Suppressor macrophage treated with lipopolysaccharide for 1 hour (primary cell): ENCODE measurements at regions not wholly inside any gene's neighbourhood (a gene's known extent, or its start where the extent isn't known, plus 50 kb on each side); places are given as distances from the start of the nearest gene placed in this dataset.
A peak's percentile ranks its signal among the peaks of the same experiment; 100 is the strongest.

Experiments
- DNase-seq, 3 donors: peaks; one replicate each; pipeline ENCODE4 v3.0.0-alpha.2; 2020 to 2022

GRCh38 chr9:81108821-81109220 is 580.5 kb downstream of the TLE1 start:
- no peak for DNase-seq

GRCh38 chr9:81108391-81108790 is 581.0 kb downstream of the TLE1 start:
- no peak for DNase-seq

- no peak for DNase-seq
Measured at GRCh38 chr9:81103597-81104471, 585.5 kb downstream of the TLE1 start.

GRCh38 chr9:81097131-81097847 is 592.1 kb downstream of the TLE1 start:
- DNase-seq = no peak

- no peak for DNase-seq
Measured at GRCh38 chr9:81096625-81097024, 592.7 kb downstream of the TLE1 start.

- DNase-seq = no peak
Measured at GRCh38 chr9:81092057-81092456, 597.3 kb downstream of the TLE1 start.

- DNase-seq = no peak
Measured at GRCh38 chr9:81088341-81088740, 601.0 kb downstream of the TLE1 start.

GRCh38 chr9:81086416-81086815 is 602.9 kb downstream of the TLE1 start:
- DNase-seq = no peak

GRCh38 chr9:81083854-81084512 is 605.4 kb downstream of the TLE1 start:
- DNase-seq = peak in 2 of 3 donors; percentile 18 to 33

GRCh38 chr9:81083067-81083466 is 606.3 kb downstream of the TLE1 start:
- DNase-seq = peak in 2 of 3 donors; percentile 15 to 35

GRCh38 chr9:81082221-81082620 is 607.1 kb downstream of the TLE1 start:
- no peak for DNase-seq

GRCh38 chr9:81080900-81081299 is 608.4 kb downstream of the TLE1 start:
- no peak for DNase-seq

GRCh38 chr9:81080185-81080584 is 609.2 kb downstream of the TLE1 start:
- DNase-seq = no peak

GRCh38 chr9:81079055-81079454 is 610.3 kb downstream of the TLE1 start:
- DNase-seq = peak; percentile 2 to 29 (median 25)

- no peak for DNase-seq
Measured at GRCh38 chr9:81078555-81078954, 610.8 kb downstream of the TLE1 start.

- DNase-seq = no peak
Measured at GRCh38 chr9:81077572-81077971, 611.8 kb downstream of the TLE1 start.

GRCh38 chr9:81076131-81076530 is 613.2 kb downstream of the TLE1 start:
- no peak for DNase-seq

GRCh38 chr9:81074221-81074620 is 615.1 kb downstream of the TLE1 start:
- DNase-seq = no peak

GRCh38 chr9:81073821-81074220 is 615.5 kb downstream of the TLE1 start:
- no peak for DNase-seq

- DNase-seq = peak in 1 of 3 donors; percentile 12
Measured at GRCh38 chr9:81072758-81073157, 616.6 kb downstream of the TLE1 start.

- no peak for DNase-seq
Measured at GRCh38 chr9:81071108-81071507, 618.2 kb downstream of the TLE1 start.

GRCh38 chr9:81070689-81071088 is 618.7 kb downstream of the TLE1 start:
- no peak for DNase-seq

GRCh38 chr9:81069923-81070322 is 619.4 kb downstream of the TLE1 start:
- DNase-seq = no peak
